Activated CD4-positive, alpha-beta T cell treated with anti-CD3 and anti-CD28 coated beads for 48 hours (primary cell): ENCODE measurements at regions not wholly inside any gene's neighbourhood (a gene's known extent, or its start where the extent isn't known, plus 50 kb on each side); places are given as distances from the start of the nearest gene placed in this dataset.
"Not testable (repeated sequence)": the region's sequence is repeated elsewhere in the genome, so short reads cannot be mapped to it uniquely, and the experiment has no call there.

ENCODE experiments used
- DNase-seq: peaks from one replicate; pipeline ENCODE4 v3.0.0-alpha.2; 2020

GRCh38 chr20:53814060-53814459, 220.4 kb upstream of the ZNF217 start:
- no peak for DNase-seq

GRCh38 chr20:53813636-53814035, 220.0 kb upstream of the ZNF217 start:
- no peak for DNase-seq

GRCh38 chr20:53811577-53811976, 217.9 kb upstream of the ZNF217 start:
- no peak for DNase-seq

- no peak for DNase-seq
Measured at GRCh38 chr20:53810661-53811355, 217.2 kb upstream of the ZNF217 start.

GRCh38 chr20:53809728-53810365, 216.2 kb upstream of the ZNF217 start:
- no peak for DNase-seq

GRCh38 chr20:53809217-53809616, 215.6 kb upstream of the ZNF217 start:
- no peak for DNase-seq

- no peak for DNase-seq
Measured at GRCh38 chr20:53808733-53809132, 215.1 kb upstream of the ZNF217 start.

- not testable (repeated sequence) for DNase-seq
Measured at GRCh38 chr20:53808302-53808701, 214.7 kb upstream of the ZNF217 start.

- DNase-seq = no peak
Measured at GRCh38 chr20:53806683-53807401, 213.2 kb upstream of the ZNF217 start.

GRCh38 chr20:53805895-53806384, 212.3 kb upstream of the ZNF217 start:
- DNase-seq = no peak

GRCh38 chr20:53804920-53805894, 211.6 kb upstream of the ZNF217 start:
- no peak for DNase-seq

GRCh38 chr20:53804308-53804707, 210.7 kb upstream of the ZNF217 start:
- DNase-seq = not testable (repeated sequence)

- no peak for DNase-seq
Measured at GRCh38 chr20:53803492-53804155, 210.0 kb upstream of the ZNF217 start.

GRCh38 chr20:53801609-53802370, 208.2 kb upstream of the ZNF217 start:
- DNase-seq = no peak

- no peak for DNase-seq
Measured at GRCh38 chr20:53800883-53801604, 207.4 kb upstream of the ZNF217 start.

GRCh38 chr20:53800418-53800817, 206.8 kb upstream of the ZNF217 start:
- no peak for DNase-seq

GRCh38 chr20:53797085-53797484, 203.4 kb upstream of the ZNF217 start:
- no peak for DNase-seq

GRCh38 chr20:53795170-53795569, 201.5 kb upstream of the ZNF217 start:
- no peak for DNase-seq

- no peak for DNase-seq
Measured at GRCh38 chr20:53794529-53795115, 201.0 kb upstream of the ZNF217 start.

GRCh38 chr20:53793783-53794383, 200.2 kb upstream of the ZNF217 start:
- no peak for DNase-seq
